CD4-positive, alpha-beta T cell treated with Interleukin-6 for 4 hours (primary cell): ENCODE measurements at regions not wholly inside any gene's neighbourhood (a gene's known extent, or its start where the extent isn't known, plus 50 kb on each side); places are given as distances from the start of the nearest gene placed in this dataset.
A peak's percentile ranks its signal among the peaks of the same experiment; 100 is the strongest.

Experiments used
- DNase-seq: peaks from one replicate; pipeline ENCODE4 v3.0.0-alpha.2; 2020; ENCODE audit warnings: mixed read lengths

DNA sequence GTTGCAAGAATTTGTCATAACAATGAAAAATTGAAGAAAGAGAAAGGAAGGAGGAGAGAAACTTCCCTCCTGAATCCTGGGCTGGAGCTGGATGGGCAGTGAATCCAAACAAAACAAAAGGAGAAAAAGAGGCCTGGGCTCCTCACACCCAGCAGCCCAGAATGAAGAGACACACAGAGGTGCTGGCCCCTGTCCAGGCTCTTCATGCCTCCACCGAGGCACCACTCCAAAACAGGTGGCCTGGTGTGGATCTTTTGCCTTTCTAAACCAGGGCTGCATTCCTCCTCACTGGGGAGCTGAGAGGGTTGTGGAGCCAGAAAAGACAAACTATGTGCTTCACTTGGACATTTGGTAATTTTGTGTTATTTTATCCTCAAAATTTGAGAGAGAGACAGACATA is 76.0 kb downstream of the FAM124B start:
- DNase-seq = no peak

DNA sequence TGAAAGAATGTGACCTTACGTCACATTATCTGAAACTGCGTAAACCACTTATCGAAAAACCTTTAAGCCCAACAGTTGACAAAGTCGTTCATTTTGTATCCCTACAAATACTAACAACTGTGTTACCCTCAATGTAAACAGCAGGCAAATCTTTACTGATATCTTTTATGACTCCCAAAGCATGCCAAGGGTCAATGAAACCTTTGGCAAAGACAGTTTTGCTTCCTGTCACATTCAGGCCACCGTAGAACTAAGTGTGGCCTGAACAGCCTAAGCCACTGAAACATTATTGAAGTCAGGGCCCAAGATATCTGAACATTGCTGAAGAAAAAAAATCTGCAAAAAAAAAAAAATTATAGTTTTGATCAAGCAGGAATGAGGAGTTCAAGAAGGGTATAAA is 77.3 kb downstream of the FAM124B start:
- no peak for DNase-seq

DNA sequence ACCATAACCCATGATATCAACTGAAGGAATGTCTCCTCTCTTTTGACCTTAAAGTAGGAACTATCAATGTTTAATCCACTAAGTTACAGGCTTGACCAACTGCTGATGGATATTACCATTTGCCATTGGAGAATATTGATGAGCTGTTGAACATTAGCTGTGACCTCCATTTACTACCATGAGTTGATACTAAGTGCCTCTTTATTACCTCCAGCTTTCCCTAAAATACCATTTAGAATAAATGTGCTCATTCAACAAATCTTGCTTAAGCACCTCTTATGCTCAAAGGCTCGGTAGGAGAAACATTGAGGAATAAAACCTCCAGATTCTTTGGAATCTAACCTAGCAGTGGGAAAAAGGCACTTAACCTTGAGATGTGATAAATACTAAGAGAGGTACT is 81.2 kb downstream of the FAM124B start:
- DNase-seq = no peak

DNA sequence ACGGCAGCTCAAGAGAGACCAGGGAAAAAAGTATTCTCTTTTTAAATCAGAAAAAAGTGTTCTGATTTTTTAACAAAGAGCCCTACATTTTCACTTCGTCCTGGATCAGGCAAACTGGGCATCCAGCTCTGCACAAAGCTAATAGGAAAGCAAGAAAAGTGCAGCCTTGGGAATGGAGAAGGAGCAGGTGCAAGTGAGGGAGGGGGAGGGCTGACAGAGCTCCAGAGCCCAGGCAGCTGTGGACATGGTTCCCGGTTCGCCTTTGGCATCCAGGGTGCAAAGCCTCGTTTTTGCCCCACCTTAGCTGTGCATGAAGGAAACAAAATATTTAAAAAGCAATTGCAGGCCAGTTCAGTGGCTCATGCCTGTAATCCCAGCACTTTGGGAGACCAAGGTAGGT is 82.2 kb downstream of the FAM124B start:
- no peak for DNase-seq

DNA sequence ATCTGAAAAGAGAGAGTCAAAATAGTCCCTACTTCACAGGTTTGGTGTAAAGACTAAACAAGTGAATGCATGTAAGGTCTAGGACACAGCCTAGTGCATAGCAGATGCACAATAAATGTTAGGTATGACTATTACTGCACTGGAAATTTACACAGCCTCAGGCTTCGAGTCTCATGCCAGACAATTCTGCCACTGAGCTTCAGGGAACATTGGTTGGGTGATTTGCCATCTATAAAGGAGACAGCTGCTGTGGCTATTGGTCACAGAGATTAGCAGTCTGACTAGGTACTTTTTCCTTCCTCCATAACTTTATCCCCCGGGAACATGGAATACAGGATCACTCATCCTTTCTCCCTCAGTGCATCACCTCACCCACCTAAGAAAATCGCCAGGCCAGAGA is 89.2 kb downstream of the FAM124B start:
- no peak for DNase-seq

DNA sequence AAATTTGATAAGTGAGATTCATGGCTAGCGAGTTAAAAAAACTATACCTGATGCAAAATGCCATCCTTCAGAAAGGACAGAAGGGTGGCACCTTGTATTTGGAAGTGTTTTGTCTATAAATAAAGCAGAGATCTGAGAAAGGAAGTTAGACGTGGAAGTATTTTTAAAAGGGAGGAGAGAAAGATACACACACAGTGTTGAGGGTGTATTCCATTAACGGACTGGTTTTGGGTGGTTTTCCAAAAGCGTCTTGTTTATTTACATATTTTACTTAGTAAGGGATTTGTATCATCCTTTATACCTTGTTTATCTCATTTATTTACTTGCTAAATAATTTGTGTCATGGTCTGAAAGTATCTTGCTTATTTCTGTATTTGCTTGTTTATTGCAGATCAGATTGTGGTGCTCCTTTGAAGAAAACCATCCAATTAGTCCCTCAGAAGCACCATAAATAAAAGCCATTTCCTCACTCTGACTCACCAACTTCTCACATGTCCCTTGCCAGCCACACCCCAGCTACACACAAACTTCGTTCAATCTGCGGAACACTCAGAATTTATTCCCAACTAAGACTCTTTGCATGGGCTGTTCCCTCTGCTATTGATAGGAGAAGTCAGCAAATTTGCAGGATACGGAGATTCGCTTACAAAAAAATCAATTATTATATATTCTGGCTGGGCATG is 90.8 kb downstream of the FAM124B start:
- DNase-seq = no peak

DNA sequence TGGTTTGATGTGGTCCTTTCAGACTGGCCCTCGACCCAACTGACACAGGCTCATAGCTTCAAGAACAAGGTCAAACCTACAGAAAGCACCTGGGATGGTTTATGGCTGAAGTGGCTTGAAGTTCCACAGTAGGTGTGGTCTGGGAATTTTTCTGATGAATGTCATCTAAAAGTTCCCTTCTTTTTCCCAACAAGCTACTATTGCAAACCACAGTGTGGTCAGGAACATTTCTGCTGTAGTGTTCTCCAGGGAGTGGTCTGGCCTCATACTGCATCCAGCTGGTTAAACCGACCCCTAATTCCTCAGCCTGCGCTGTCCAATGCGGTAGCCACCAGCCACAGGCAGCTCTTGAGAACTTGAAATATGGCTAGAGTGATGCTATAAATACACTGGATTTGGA is 92.7 kb downstream of the FAM124B start:
- DNase-seq = no peak

DNA sequence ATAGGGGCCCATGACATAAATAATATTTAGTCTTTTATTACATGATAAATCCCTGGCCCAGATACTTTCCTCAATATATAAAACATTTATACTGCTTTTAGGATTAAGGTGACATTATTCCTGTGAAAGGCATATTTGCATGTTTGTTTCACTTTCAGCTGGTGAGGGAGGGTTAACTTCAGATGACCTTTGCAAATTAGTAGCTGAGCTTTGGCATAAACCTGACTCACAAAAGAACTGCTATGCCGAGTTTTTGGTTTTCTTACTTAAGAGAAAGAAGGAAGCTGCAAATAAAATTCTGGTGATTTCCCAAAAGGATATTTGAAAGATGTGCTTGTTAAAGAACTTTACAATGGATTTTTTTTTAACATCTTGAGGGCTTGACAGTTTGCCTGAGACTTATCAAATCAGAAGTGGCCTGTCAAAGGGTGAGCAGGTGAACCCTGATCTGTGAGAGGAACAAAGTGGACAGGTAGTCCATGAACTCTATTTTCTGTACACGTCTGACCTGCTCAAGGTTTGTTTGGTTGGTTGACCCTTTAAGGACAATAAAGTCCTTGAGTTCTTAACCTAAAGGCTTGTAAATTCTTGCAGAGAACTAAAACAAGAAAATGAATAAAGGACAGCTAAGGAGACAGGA is 93.5 kb downstream of the FAM124B start:
- no peak for DNase-seq

DNA sequence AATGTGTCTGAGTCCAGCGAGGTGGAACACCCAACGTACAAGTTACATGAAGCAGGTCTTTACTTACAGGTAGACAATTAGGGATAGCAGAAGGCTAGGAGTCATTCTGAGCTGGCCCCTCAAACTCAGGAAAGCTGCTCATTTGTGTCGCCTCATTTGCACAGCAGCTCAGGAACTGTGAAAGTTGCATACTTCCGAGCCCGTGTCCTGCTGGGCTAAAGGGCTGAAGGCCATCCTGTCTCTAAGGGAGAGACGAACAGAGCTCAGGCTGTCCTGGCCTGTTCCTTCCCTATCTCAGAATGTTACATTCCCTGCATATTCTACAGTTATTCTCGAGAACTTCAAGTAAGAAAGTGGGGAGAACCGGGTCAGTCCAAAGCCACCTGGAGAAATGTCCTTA is 99.0 kb downstream of the FAM124B start:
- no peak for DNase-seq

DNA sequence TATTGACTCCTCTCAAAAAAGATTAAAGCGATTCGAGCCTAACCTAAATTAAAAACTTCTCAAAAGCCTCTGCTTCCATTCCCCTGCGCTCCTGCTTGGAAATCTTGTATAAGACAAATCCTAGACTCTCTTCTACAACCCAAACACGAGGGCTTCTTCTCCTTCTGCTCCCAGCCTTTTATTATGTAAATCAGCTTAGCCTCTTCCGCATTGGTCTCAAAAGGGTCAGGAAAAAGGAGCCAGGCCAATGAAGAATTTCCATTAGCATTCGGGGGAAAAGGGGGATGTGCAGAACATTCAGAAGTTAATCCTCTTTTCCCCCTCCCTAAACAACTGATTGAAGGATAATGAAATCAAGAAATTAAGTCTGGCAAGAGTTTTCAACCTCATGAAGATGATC is 107.9 kb downstream of the FAM124B start:
- no peak for DNase-seq

DNA sequence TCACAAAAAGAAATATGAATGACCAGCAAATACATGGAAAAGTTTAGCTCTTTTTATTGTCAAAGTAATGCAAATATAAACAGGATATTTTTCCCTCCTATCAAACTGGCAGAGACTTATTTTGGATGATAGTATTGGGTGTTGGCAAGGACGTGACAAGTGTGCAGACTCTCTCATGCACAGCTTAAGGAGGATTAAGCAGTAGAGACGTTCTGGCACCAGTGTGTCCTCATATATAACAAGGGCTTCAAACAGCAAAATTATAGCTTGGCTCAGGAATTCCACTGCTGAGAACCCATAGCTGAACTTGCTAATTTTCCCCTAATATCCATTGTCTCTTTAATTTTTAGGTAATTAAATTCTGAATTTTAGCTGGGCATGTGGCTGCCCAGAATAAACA is 114.4 kb downstream of the FAM124B start:
- DNase-seq = no peak

DNA sequence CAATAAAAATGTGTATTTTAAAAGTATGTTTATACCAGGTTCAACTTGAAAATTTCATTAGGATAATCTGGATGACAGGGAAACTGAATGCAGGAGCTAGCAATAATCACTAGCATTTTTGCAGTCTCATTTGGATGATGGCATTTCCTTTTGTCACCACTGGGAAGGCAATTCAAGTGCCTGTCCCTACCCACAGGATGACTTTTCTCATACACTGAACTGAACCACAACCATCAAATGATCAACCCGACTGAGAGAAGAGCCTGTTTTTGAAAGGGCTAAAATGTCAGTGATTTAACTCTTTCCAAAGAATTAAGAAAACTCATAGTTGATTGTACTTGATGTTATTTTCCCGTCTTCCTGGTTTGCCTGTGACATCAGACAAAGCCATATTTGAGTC is 115.0 kb downstream of the FAM124B start:
- no peak for DNase-seq

DNA sequence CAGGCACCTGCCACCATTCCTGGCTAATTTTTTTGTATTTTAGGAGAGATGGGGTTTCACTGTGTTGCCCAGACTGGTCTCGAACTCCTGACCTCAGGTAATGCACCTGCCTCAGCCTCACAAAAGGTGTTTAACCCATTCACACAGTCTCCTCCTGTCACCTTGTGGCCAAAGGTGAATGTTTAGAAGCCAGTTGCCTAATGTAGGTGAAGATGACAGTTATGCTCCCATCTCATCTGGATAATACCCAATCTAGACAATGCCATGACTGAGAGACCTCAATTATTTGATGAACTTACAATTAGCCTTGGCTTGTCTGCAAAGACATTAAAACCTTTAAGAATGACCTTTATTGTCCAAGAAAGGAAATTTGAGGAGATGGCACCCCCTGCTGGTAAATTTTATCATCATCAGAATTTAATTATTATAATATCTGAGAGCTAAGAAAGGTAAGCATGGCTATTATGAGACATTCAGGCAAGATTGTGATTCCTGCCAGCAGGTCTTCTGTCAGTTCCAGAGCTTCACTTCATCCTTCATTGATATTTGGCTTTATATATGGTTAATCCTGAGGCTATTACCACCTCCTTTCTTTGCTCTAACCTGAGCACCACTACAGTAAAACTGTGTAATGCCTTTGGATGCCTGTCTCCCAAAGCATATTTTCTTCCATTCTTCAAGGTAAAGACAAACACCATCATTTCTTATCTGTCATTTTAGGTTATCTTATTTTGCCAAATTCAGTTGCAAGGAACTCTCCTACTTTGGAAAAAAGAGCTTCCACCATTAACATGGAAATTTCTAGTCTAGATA is 117.6 kb downstream of the FAM124B start:
- DNase-seq = peak; percentile 24

DNA sequence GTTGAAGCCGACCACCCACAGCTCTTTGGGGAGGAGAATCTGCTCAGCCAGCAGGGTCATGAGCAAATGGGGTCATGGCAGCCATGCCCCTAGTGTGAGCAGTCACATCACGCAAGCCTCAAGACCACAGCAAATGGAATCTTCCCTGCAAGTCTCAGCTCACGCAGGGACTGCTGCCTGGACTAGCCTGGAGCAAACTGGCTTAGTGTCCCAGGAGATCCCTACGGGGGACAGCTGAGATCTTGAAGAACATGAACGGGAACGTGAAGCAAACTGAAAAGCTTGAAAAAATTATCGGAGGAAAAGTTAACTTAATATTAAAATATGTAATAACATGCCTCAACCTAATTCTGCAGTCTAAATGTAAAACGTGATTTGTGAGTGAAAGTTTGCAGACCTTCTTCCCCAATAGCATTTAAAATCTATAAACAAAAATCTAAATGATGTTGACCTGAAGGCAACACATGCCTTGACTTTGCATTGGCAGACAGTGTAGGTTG is 118.4 kb downstream of the FAM124B start:
- no peak for DNase-seq

DNA sequence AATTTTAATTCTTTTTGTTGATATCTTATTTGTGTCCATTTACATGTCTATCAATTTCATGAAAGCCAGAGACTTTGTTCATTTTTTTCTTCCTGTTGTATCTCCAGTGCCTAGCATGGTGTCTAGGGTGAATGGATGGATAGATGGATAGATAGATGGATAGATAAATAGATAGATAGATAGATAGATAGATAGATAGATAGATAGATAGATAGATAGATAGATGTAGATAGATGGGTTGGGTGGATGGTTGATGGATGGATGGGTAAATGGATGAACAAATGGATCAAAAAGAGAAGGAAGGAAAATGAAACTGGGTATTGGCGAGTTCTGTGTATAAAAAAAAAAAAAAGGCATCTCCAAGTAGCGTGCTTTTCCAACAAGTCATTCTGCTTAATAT is 120.5 kb downstream of the FAM124B start:
- no peak for DNase-seq

DNA sequence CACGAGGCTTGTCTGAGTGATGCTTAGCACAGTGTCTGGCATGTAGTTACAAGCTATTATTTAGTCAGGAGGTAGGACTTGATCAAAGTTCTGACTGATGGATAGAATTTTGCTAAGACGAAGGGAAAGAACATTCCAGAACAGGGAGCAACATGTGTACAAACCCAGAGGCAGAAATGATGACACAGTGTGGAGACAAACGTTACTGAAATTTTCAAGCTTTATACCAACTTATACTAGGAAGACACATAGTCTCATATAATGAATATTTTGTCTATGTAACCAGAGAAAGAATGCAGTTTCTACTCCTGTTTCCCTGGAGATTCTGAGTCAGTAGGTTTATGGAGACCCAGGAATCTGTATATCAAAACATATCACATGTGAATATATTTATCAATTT is 123.4 kb downstream of the FAM124B start:
- no peak for DNase-seq

DNA sequence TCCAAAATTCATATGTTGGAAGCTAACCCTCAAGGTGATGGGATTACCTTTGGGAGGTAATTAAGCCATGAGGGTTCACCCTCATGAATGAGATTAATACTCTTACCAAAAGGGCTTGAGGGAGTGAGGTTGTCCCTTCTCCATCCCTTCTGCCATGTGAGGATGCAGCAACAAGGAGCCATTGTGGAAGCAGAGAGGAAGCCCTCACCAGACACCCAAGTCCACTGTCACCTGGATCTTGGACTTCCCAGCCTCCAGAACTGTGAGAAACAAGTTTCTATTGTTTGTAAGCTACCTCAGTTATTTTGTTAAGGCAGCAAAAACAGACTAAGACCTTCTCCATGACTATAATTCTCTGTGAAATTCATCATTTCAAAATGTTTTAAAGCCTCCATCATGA is 125.7 kb downstream of the FAM124B start:
- DNase-seq = no peak

DNA sequence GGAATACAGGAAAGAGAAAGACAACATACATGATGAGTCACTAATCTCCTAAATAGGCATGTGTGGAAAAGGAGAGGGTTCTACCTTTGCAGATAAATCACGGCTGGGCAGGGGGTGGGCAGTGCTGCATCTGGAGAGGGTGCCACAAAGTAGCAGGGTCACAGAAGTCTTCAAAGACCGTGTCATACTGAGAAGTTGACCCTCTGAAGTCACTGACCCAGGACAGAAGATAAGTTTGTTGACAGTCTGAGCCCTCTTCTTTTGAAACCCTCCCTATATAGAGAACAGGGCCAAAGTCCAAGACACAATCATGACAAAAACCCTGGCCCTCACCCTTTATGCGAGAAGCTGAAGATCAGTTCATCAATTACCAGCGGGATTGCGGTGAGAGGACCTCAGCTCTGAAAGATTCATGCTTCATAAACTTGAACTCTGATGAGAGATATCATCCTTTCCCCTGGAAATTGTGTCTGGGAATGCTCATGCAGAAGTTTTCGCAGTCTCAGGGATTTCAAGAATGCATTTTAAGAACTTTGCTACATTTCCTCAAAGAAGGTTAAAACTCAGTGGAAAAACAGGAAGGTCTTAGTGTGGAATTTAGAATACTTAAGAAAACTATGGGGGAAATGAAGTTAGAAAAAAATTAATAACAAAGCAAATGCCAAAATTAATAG is 129.5 kb downstream of the FAM124B start:
- DNase-seq = no peak

DNA sequence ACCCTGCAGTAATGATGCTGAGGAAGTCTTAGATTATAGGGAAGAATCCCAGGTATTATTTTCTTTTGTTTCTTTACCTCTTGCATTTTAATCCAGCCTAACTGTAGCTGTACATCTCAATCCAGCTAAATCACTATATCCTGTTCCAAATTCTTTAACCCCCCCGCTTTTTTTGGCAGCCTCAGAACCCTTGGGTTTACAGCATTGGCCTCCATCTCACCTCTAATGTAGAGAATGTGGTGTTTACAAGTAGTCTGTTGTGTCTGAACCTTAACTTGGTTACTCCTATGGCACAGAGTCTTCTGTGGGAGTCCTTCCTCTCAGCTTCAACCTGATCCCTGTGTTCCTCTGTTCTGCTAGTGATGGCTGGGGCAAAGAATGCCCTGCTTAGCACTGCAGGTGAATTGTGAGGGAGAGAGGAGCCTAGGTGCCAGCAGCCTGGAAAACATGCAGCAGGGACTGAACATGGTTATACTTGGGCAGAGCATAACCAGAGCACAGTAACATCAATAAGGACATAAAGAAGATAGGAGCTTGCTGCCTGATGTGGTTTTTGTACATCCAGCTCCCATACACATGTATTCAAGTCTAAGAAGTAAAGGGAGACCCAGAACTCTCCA is 130.2 kb downstream of the FAM124B start:
- no peak for DNase-seq

DNA sequence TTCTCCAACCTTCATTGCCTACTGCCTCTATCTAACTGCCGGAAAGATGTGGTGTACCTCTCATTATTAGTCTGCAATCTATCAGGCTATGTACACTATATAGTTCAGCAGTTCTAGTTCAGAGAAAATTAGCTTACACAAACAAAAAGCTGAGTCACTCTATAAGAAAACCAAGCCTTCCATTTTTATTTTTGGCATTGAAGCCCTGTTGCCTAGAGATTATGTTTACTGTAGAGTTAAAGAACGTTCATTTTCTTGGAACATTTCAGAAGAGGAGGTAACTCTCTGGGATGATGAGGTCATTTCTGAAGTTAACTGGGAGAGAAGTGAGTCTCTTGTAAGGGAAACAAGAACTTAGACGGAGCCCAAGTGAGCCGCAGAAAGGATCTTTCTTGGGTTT is 133.5 kb downstream of the FAM124B start:
- no peak for DNase-seq

DNA sequence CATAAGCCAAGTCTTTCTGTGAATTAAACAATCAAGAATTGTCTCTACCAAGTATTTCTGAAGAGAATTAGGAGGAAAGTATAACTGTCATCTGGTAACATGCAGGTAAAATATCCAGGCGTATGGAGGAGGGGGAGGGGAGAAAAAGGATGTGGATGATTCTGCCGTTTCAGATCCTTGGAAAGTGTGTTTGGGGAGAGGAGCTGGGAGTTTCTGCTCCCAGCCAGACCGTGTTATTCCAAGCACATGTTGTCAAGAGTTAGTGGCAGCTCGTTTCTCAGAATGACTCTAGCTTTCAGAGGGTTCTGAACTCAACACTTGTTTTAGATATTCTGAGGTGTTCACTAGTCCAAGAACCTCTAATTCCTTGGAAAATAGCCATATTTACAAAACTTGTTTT is 137.6 kb downstream of the FAM124B start:
- DNase-seq = no peak

DNA sequence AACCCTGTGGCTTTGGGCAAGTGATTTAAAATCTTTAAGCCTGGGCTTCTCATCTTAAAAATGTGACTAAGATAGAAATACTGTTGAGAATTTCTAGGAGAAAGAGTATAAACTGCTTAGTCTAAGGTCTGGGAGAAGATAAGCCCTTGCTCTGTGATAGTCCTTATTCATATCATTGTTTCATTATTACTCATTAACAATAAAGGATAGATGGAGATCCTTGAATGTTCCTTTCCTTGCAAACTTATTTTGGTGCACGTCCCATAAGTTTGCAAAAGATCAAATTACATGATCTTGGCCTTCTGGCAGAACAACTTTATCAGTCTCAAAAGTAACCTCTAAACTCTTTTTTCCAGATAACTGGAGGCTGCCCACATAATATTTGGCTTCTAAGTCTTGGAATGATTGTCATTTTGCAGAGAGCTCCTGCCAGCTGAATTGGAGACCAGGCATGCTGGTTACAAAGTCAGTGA is 138.3 kb downstream of the FAM124B start:
- no peak for DNase-seq

DNA sequence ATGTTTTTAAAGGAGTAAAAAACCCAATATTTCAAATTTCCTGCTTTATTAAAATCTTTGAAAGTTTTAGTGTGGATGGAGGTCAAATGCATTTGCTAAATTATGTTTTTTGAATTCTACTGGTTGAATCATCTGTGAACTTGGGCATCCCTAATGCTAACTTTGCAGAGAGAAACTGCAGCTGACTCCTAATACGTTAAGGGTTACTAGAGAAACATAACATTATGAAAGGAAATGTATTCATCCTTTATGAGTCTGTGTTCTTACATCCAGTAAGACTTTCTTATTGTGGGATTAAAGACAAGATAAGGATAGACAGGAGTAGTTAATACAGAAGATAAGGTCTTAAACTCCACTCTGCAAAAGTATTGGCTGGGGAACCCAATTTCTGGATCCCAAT is 140.6 kb downstream of the FAM124B start:
- no peak for DNase-seq
